WTC11 (cell line): ENCODE measurements at regions not wholly inside any gene's neighbourhood (a gene's known extent, or its start where the extent isn't known, plus 50 kb on each side); places are given as distances from the start of the nearest gene placed in this dataset.
"Not testable (repeated sequence)": the region's sequence is repeated elsewhere in the genome, so short reads cannot be mapped to it uniquely, and the experiment has no call there.

Experiments used
- ATAC-seq: fragments of 200-7000 bp; cut with Tn5 transposase; 2 replicates; pipeline ENCODE4 v1.10.0; 2021; ENCODE audit warnings: mild to moderate bottlenecking, moderate library complexity
- CTCF ChIA-PET: fragments of 300-600 bp; sonication (Branson Sonifier 250); formaldehyde crosslinking; loops from one replicate; lab custom pipeline; 2021; ENCODE audit warnings: antibody characterized with exemption; lab: Charles Lee
- POLR2A ChIA-PET: fragments of 350-600 bp; sonication (Branson Sonifier 250); formaldehyde crosslinking; loops from one replicate; lab custom pipeline; 2021; ENCODE audit warnings: antibody characterized with exemption; lab: Charles Lee
- DNase-seq: peaks from one replicate; pipeline ENCODE4 v3.0.0; 2021; ENCODE audit warnings: low spot score
- H3K27ac Mint-ChIP-seq: 2 replicates; pipeline ENCODE4 v1.8.0; 2021; ENCODE audit warnings: mixed read lengths
- H3K27me3 Mint-ChIP-seq: 2 replicates; pipeline ENCODE4 v1.8.0; 2021; ENCODE audit warnings: low read depth, mild to moderate bottlenecking, moderate library complexity, mixed read lengths
- H3K36me3 Mint-ChIP-seq: 2 replicates; pipeline ENCODE4 v1.8.0; 2021; ENCODE audit warnings: mixed read lengths
- H3K4me1 Mint-ChIP-seq: 2 replicates; pipeline ENCODE4 v1.8.0; 2022; ENCODE audit warnings: mixed read lengths
- H3K4me3 Mint-ChIP-seq: 2 replicates; pipeline ENCODE4 v1.8.0; 2021; ENCODE audit warnings: mild to moderate bottlenecking, moderate library complexity, mixed read lengths
- H3K9me3 Mint-ChIP-seq: 2 replicates; pipeline ENCODE4 v1.8.0; 2021; ENCODE audit warnings: mixed read lengths
- CREB1 ChIP-seq: sonication (generic); formaldehyde crosslinking; IDR thresholded peaks from 2 replicates; pipeline ENCODE4 v1.8.0; 2023; ENCODE audit warnings: mild to moderate bottlenecking, missing genetic modification reagents
- GRHL2 ChIP-seq: fragments of 250-450 bp; sonication (Bioruptor Pico); IDR thresholded peaks from 2 replicates; pipeline ENCODE4 v1.8.0; 2022; ENCODE audit warnings: mild to moderate bottlenecking, moderate library complexity; ENCODE audit not compliant: insufficient replicate concordance, severe bottlenecking
- IRF2 ChIP-seq: sonication (generic); formaldehyde crosslinking; IDR thresholded peaks from 2 replicates; pipeline ENCODE4 v1.8.0; 2022; ENCODE audit warnings: low read depth, missing genetic modification reagents, borderline replicate concordance
- KAT7 ChIP-seq: sonication (generic); formaldehyde crosslinking; IDR thresholded peaks from 2 replicates; pipeline ENCODE4 v1.8.1; 2023; ENCODE audit warnings: missing genetic modification reagents, mild to moderate bottlenecking, borderline replicate concordance
- MYBL2 ChIP-seq: sonication (generic); formaldehyde crosslinking; IDR thresholded peaks from 2 replicates; pipeline ENCODE4 v1.8.1; 2023; ENCODE audit warnings: mild to moderate bottlenecking, moderate library complexity, missing genetic modification reagents
- NR3C1 ChIP-seq: sonication (generic); formaldehyde crosslinking; conservative IDR thresholded peaks from 2 replicates; pipeline ENCODE4 v1.8.1; 2023; ENCODE audit warnings: low read depth, mild to moderate bottlenecking, missing genetic modification reagents
- SMAD3 ChIP-seq: sonication (generic); formaldehyde crosslinking; IDR thresholded peaks from 2 replicates; pipeline ENCODE4 v1.8.0; 2022; ENCODE audit warnings: missing genetic modification reagents, mild to moderate bottlenecking, borderline replicate concordance
- SMAD4 ChIP-seq: sonication (generic); formaldehyde crosslinking; IDR thresholded peaks from 2 replicates; pipeline ENCODE4 v1.8.0; 2022; ENCODE audit warnings: mild to moderate bottlenecking, missing genetic modification reagents
- TCF7 ChIP-seq: sonication (generic); formaldehyde crosslinking; IDR thresholded peaks from 2 replicates; pipeline ENCODE4 v1.8.0; 2022; ENCODE audit warnings: mild to moderate bottlenecking, low read depth, missing genetic modification reagents, moderate library complexity
- TP53 ChIP-seq: sonication (generic); formaldehyde crosslinking; IDR thresholded peaks from 2 replicates; pipeline ENCODE4 v1.8.1; 2023; ENCODE audit warnings: mild to moderate bottlenecking, missing genetic modification reagents
- ZBTB21 ChIP-seq: sonication (generic); formaldehyde crosslinking; IDR thresholded peaks from 2 replicates; pipeline ENCODE4 v1.8.1; 2023; ENCODE audit warnings: mild to moderate bottlenecking, missing genetic modification reagents, borderline replicate concordance
- TF ChIP-seq, protein P1 (sequence below): sonication (generic); formaldehyde crosslinking; IDR thresholded peaks from 2 replicates; pipeline ENCODE4 v1.8.0; 2023; ENCODE audit warnings: mild to moderate bottlenecking, missing genetic modification reagents
- TF ChIP-seq, protein P2 (sequence below): sonication (generic); formaldehyde crosslinking; IDR thresholded peaks from 2 replicates; pipeline ENCODE4 v1.8.1; 2022; ENCODE audit warnings: mild to moderate bottlenecking, missing genetic modification reagents, moderate library complexity, borderline replicate concordance
- TF ChIP-seq, protein P3 (sequence below): sonication (generic); formaldehyde crosslinking; IDR thresholded peaks from 2 replicates; pipeline ENCODE4 v1.8.0; 2022; ENCODE audit warnings: missing genetic modification reagents
- TF ChIP-seq, protein P4 (sequence below): sonication (generic); formaldehyde crosslinking; IDR thresholded peaks from 2 replicates; pipeline ENCODE4 v1.8.0; 2022; ENCODE audit warnings: mild to moderate bottlenecking, missing genetic modification reagents

DNA sequence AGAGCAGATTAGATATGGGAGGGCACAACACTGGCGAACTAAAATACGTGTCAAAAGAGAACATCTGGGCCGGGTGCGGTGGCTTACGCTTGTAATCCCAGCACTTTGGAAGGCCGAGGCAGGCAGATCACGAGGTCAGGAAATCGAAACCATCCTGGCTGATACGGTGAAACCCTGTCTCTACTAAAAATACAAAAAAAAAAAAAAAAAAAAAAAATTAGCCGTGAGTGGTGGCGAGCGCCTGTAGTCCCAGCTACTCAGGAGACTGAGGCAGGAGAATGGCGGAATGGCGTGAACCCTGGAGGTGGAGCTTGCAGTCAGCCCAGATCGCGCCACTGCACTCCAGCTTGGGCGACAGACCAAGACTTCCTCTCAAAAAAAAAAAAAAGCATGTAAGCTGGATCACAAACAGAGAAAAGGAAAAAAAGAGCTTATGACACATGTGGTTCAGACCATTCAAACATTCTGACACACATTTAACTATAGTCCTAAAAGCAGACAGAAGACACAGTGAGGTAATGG is 1716.9 kb downstream of the SI start:
- ATAC-seq, H3K36me3 Mint-ChIP-seq, DNase-seq, CTCF ChIA-PET, H3K27me3 Mint-ChIP-seq, H3K27ac Mint-ChIP-seq, H3K4me1 Mint-ChIP-seq, H3K9me3 Mint-ChIP-seq, H3K4me3 Mint-ChIP-seq: not testable (repeated sequence)
- POLR2A ChIA-PET: interaction anchor here (0.7 kb wide), 1 partner anchor 8 kb away, joined by 3 read pairs; no protein-coding TSS in a partner anchor

DNA sequence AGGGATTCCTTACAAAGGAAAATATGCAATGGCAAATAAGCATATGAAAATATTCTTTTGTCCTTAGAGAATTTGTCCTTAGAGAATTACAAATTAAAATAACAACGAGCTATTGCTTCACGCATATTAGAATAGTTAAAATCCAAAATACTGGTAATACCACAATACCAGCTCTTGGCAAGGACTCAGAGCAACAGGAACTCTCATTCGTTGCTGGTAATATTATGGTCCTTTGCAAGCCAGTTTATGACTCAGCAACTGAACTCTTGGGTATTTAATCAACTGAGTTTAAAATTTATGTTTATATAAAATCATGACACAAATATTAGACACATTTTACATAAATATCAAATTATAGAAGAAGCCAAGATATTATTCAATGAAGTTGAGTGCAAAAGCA is 1730.4 kb downstream of the SI start:
- POLR2A ChIA-PET: no interaction called here

More for the DNA sequence above, 1730.4 kb downstream of the SI start:
- no peak overlapping the region for H3K4me3 Mint-ChIP-seq
- DNase-seq (no peak), ATAC-seq (no peak)
- no peak overlapping the region for H3K27ac Mint-ChIP-seq
- H3K4me1 Mint-ChIP-seq: peaks cover 6% of the 10 kb centered on the region
- H3K27me3 Mint-ChIP-seq: no peaks in the 10 kb centered on the region
- H3K36me3 Mint-ChIP-seq: no peaks in the 10 kb centered on the region; the same call in 1 of the 2 replicates
- peaks cover 6% of the 10 kb centered on the region; the same call in 1 of the 2 replicates for H3K9me3 Mint-ChIP-seq
- CTCF ChIA-PET: no interaction called here
- TF ChIP-seq IRF2 (CRISPR knock-in tag): no peak
- TF ChIP-seq ZBTB21: no peak
- no peak for TF ChIP-seq SMAD3 (CRISPR knock-in tag)
- TF ChIP-seq, protein P1, sequence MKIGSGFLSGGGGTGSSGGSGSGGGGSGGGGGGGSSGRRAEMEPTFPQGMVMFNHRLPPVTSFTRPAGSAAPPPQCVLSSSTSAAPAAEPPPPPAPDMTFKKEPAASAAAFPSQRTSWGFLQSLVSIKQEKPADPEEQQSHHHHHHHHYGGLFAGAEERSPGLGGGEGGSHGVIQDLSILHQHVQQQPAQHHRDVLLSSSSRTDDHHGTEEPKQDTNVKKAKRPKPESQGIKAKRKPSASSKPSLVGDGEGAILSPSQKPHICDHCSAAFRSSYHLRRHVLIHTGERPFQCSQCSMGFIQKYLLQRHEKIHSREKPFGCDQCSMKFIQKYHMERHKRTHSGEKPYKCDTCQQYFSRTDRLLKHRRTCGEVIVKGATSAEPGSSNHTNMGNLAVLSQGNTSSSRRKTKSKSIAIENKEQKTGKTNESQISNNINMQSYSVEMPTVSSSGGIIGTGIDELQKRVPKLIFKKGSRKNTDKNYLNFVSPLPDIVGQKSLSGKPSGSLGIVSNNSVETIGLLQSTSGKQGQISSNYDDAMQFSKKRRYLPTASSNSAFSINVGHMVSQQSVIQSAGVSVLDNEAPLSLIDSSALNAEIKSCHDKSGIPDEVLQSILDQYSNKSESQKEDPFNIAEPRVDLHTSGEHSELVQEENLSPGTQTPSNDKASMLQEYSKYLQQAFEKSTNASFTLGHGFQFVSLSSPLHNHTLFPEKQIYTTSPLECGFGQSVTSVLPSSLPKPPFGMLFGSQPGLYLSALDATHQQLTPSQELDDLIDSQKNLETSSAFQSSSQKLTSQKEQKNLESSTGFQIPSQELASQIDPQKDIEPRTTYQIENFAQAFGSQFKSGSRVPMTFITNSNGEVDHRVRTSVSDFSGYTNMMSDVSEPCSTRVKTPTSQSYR (CRISPR knock-in tag): no peak
- TF ChIP-seq SMAD4 (CRISPR knock-in tag): no peak
- TF ChIP-seq, protein P2, sequence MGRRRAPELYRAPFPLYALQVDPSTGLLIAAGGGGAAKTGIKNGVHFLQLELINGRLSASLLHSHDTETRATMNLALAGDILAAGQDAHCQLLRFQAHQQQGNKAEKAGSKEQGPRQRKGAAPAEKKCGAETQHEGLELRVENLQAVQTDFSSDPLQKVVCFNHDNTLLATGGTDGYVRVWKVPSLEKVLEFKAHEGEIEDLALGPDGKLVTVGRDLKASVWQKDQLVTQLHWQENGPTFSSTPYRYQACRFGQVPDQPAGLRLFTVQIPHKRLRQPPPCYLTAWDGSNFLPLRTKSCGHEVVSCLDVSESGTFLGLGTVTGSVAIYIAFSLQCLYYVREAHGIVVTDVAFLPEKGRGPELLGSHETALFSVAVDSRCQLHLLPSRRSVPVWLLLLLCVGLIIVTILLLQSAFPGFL: no peak
- TF ChIP-seq, protein P3, sequence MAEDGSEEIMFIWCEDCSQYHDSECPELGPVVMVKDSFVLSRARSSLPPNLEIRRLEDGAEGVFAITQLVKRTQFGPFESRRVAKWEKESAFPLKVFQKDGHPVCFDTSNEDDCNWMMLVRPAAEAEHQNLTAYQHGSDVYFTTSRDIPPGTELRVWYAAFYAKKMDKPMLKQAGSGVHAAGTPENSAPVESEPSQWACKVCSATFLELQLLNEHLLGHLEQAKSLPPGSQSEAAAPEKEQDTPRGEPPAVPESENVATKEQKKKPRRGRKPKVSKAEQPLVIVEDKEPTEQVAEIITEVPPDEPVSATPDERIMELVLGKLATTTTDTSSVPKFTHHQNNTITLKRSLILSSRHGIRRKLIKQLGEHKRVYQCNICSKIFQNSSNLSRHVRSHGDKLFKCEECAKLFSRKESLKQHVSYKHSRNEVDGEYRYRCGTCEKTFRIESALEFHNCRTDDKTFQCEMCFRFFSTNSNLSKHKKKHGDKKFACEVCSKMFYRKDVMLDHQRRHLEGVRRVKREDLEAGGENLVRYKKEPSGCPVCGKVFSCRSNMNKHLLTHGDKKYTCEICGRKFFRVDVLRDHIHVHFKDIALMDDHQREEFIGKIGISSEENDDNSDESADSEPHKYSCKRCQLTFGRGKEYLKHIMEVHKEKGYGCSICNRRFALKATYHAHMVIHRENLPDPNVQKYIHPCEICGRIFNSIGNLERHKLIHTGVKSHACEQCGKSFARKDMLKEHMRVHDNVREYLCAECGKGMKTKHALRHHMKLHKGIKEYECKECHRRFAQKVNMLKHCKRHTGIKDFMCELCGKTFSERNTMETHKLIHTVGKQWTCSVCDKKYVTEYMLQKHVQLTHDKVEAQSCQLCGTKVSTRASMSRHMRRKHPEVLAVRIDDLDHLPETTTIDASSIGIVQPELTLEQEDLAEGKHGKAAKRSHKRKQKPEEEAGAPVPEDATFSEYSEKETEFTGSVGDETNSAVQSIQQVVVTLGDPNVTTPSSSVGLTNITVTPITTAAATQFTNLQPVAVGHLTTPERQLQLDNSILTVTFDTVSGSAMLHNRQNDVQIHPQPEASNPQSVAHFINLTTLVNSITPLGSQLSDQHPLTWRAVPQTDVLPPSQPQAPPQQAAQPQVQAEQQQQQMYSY (CRISPR knock-in tag): no peak
- TF ChIP-seq CREB1 (CRISPR knock-in tag): no peak
- no peak for TF ChIP-seq NR3C1 (CRISPR knock-in tag)
- no peak for TF ChIP-seq TP53 (CRISPR knock-in tag)
- TF ChIP-seq KAT7: no peak
- TF ChIP-seq, protein P4, sequence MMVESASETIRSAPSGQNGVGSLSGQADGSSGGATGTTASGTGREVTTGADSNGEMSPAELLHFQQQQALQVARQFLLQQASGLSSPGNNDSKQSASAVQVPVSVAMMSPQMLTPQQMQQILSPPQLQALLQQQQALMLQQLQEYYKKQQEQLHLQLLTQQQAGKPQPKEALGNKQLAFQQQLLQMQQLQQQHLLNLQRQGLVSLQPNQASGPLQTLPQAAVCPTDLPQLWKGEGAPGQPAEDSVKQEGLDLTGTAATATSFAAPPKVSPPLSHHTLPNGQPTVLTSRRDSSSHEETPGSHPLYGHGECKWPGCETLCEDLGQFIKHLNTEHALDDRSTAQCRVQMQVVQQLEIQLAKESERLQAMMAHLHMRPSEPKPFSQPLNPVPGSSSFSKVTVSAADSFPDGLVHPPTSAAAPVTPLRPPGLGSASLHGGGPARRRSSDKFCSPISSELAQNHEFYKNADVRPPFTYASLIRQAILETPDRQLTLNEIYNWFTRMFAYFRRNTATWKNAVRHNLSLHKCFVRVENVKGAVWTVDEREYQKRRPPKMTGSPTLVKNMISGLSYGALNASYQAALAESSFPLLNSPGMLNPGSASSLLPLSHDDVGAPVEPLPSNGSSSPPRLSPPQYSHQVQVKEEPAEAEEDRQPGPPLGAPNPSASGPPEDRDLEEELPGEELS (CRISPR knock-in tag): no peak
- no peak for TF ChIP-seq TCF7 (CRISPR knock-in tag)
- TF ChIP-seq GRHL2 (CRISPR knock-in tag): no peak
- no peak for TF ChIP-seq MYBL2 (CRISPR knock-in tag)
